A549 (cell line): ENCODE measurements at regions not wholly inside any gene's neighbourhood (a gene's known extent, or its start where the extent isn't known, plus 50 kb on each side); places are given as distances from the start of the nearest gene placed in this dataset.

Source experiments
- CTCF ChIP-seq: fragments of >200 bp; sonication (Bioruptor Twin); formaldehyde crosslinking; IDR thresholded peaks from 3 replicates; pipeline ENCODE4 v1.5.1; 2016
- EHMT2 ChIP-seq: fragments of 200-600 bp; sonication (generic); IDR thresholded peaks from 2 replicates; pipeline ENCODE4 v1.6.1; 2016; ENCODE audit warnings: antibody characterized with exemption, low read depth, mild to moderate bottlenecking, moderate library complexity
- FOXS1 ChIP-seq: fragments of 250-450 bp; sonication (Bioruptor Pico); IDR thresholded peaks from 2 replicates; pipeline ENCODE4 v1.5.0; 2020; ENCODE audit warnings: mild to moderate bottlenecking, moderate library complexity
- JUN ChIP-seq, 2 experiments: fragments of >200 bp; sonication (Bioruptor Twin); formaldehyde crosslinking; IDR thresholded peaks; 2 replicates in 1 of 2; 3 replicates in 1 of 2; pipeline ENCODE4 v1.6.1; 2016 to 2017
- NR3C1 ChIP-seq: fragments of >200 bp; sonication (Bioruptor Twin); formaldehyde crosslinking; IDR thresholded peaks from 3 replicates; pipeline ENCODE4 v1.6.1; 2017
- POLR2A ChIP-seq: IDR thresholded peaks from 2 replicates; pipeline ENCODE4 v1.6.1; 2012; ENCODE audit warnings: mild to moderate bottlenecking, low read length
- RAD21 ChIP-seq, 2 experiments: fragments of >200 bp in 1 of 2; sonication (Bioruptor Twin) in 1 of 2; formaldehyde crosslinking in 1 of 2; IDR thresholded peaks in 1 of 2; conservative IDR thresholded peaks in 1 of 2; 2 replicates in 1 of 2; 3 replicates in 1 of 2; pipeline ENCODE4 v1.6.1; 2012 to 2018; ENCODE audit warnings: inconsistent platforms in 1 of 2
- RNF2 ChIP-seq: fragments of 200-600 bp; sonication (generic); IDR thresholded peaks from 2 replicates; pipeline ENCODE4 v1.6.1; 2016; ENCODE audit warnings: low read depth, mild to moderate bottlenecking, antibody characterized with exemption, moderate library complexity, borderline replicate concordance
- TP53 ChIP-seq: fragments of 250-450 bp; sonication (Bioruptor Pico); IDR thresholded peaks from 2 replicates; pipeline ENCODE4 v1.5.0; 2021; ENCODE audit warnings: mild to moderate bottlenecking, moderate library complexity
- ZC3H11A ChIP-seq: fragments of 450-650 bp; IDR thresholded peaks from 2 replicates; pipeline ENCODE4 v1.6.1; 2014; ENCODE audit warnings: antibody characterized with exemption, mild to moderate bottlenecking
- TF ChIP-seq, protein P1 (sequence below): IDR thresholded peaks from 2 replicates; pipeline ENCODE4 v1.6.1; 2012

- TF ChIP-seq CTCF, result no peak
- no peak for TF ChIP-seq ZC3H11A
- no peak for TF ChIP-seq TP53 (CRISPR knock-in tag)
- no peak for TF ChIP-seq POLR2A
- TF ChIP-seq RAD21 (conservative IDR thresholded peaks at IDR 0.05 in 1 of 2, IDR thresholded peaks at IDR 0.05 in 1 of 2), result no peak
- no peak for TF ChIP-seq NR3C1
- TF ChIP-seq EHMT2, result no peak
- TF ChIP-seq, protein P1, sequence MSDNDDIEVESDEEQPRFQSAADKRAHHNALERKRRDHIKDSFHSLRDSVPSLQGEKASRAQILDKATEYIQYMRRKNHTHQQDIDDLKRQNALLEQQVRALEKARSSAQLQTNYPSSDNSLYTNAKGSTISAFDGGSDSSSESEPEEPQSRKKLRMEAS, result no peak
- TF ChIP-seq RNF2, result no peak
- TF ChIP-seq JUN (IDR thresholded peaks at IDR 0.05), result no peak
- TF ChIP-seq FOXS1, result no peak
These were observed 402.3 kb downstream of the DNAJB9 start for GRCh38 chr7:108972004-108972403.
